ENCODE measurements at regions not wholly inside any gene's neighbourhood (a gene's known extent, or its start where the extent isn't known, plus 50 kb on each side); places are given as distances from the start of the nearest gene placed in this dataset.

- DNase-seq: no peak
Observed at GRCh38 chr7:1361016-1361755, 98.1 kb downstream of the MICALL2 start.

GRCh38 chr7:1361756-1362125 is 97.5 kb downstream of the MICALL2 start:
- no peak for DNase-seq

DNA sequence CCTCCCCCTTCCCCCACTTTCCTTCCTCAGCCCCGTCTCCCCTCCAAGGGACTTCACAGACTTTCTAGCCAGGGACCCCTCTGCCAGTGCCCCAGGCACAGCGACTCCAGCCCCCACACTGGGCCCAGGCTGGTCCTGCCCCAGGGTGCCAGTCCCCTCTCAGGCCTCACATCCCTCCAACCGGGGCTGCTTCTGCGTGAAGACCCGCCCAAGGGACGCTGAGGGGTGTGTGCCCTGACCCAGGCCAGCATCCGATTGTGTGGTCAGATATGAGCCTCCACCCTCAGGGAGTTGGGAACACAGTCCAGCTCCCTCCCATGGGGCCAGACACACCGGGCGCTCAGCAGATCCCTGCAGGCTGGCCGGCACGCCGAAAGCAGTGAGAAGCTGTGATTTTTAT is 97.0 kb downstream of the MICALL2 start:
- DNase-seq: no peak

GRCh38 chr7:1364068-1364905 is 95.0 kb downstream of the MICALL2 start:
- no peak for DNase-seq

GRCh38 chr7:1364906-1365570 is 94.2 kb downstream of the MICALL2 start:
- no peak for DNase-seq

- DNase-seq: no peak
Observed at GRCh38 chr7:1365846-1366245, 93.4 kb downstream of the MICALL2 start.

- DNase-seq: no peak
Observed at GRCh38 chr7:1366801-1367405, 92.4 kb downstream of the MICALL2 start.

- DNase-seq: no peak
Observed at GRCh38 chr7:1367501-1368183, 91.6 kb downstream of the MICALL2 start.

- no peak for DNase-seq
Observed at GRCh38 chr7:1368184-1368681, 91.0 kb downstream of the MICALL2 start.

DNA sequence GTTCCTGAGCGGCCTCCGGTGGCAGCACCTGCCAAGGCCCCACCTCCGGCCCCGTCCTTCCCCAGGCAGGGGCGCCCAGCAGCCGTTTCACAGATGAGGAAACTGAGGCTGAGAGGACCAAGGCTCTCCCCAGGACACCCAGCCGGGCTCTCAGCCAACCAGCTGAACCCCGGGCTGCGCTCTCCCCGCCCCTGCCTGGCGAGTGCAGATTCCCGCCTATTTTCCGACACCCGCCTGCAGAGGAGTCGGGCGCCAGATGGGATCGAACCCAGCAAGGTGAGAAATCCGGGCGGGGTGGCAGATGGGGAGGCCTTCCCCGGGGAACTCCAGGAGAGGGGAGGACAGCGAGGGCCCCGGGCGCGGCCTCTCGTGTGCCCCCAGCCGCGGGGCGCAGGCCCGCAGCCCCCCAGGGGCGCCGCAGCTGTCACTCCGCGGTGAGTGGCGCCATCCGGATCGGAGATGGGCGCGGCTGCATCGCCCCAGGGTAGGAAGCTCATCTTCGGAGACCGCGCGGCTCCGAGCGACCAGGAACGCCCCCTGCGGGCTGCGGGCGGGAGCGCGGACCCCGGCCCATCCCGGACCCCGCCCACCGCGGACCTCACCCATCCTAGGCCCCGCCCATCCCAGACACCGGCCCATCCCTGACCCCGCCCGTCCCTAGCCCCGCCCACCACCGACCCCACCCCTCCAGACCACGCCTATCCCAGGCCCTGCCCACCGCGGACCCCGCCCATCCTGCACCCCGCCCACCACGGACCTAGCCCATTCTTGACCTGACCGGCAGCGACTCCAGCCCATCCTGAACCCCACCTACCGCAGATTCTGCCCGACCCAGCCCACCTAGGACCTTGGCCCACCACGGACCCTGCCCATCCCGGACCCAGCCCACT is 90.3 kb downstream of the MICALL2 start:
- peak; percentile 64 for DNase-seq

DNA sequence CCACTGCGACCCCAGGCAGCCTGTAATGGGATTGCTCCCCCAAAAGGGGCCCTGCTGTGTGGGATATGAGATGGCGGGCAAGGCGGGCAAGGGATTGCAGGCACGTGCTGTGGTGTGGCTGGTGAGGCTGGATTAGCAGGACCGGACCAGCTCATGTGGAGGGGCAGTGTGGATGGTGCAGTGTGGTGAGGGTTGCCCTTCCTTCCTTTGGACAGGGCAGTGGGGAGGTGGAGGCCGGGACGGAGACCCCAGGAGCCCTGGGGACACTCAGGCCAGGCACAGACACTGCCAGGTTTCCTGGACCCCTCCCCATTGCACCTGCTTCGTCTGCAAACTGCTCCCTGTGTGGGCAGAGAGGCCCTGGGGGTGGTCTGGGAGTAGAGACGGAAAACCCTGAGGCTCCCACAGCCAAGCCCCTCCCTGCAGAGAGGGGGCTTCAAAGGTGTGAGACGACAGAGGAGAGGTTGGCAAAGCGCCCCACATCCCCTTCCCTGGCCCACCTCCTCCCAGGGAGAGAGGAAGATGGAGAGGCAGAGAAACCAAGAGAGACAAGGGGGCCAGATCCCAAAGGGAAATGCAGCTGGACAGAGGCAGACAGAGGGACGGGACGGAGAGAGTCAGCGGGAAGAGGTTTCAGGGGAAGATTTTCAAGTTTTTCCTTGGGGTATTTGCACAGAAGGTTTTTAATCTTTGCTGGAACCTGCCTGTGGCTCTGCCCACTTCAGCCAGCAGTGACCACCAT is 89.2 kb downstream of the MICALL2 start:
- DNase-seq: no peak

DNA sequence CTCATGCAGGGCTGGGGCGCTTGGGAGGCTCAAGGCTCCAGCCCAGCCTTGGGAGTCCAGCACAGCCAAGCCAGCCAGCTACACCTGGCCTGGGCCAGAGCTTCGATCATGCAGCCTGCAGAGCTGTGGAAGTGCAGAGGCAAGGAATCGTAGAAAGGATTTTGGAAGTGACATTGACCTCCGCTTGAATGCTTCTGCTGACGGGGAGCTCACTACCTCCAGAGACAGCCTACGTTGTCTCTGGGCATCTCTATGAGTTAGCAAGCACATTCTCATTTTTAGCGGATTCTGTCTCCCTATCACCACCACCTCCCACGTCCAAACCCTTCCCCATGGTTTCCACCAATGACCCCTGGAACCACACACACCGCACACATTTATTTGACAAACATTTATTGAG is 88.5 kb downstream of the MICALL2 start:
- no peak for DNase-seq

- no peak for DNase-seq
Observed at GRCh38 chr7:1372063-1372462, 87.2 kb downstream of the MICALL2 start.

DNA sequence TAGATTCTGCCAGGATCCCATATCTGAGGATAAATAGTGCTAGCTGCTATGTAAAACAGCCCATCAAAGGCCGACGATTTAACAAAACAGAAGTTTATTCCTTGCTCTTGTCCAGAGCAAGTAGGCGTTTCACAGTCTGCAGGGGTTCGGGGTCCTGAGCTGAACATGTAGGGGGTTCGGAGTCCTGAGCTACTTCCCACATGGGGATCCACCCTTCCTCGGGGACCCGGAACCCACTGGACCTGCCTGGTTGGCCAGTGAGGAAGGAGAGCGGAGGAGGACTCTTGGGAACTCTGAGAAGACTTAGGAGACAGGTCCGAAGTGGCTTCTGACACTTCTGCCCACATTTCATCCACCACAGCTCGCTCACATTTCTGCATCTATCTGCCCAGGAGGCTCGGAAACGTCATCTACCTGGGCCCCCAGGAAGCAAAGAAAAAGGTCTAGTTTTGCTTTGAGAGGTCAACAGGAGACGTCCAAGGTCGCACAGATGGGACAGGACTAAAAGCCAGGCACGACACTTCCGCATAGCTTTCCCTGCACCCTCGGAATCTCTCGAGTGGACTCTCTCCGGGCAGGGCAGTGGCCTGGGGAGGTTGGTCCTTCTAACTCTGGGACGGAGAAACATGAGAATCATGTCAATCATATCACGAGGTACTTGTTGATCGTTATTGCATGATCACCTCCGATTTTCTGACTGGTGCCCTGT is 86.4 kb downstream of the MICALL2 start:
- no peak for DNase-seq

DNA sequence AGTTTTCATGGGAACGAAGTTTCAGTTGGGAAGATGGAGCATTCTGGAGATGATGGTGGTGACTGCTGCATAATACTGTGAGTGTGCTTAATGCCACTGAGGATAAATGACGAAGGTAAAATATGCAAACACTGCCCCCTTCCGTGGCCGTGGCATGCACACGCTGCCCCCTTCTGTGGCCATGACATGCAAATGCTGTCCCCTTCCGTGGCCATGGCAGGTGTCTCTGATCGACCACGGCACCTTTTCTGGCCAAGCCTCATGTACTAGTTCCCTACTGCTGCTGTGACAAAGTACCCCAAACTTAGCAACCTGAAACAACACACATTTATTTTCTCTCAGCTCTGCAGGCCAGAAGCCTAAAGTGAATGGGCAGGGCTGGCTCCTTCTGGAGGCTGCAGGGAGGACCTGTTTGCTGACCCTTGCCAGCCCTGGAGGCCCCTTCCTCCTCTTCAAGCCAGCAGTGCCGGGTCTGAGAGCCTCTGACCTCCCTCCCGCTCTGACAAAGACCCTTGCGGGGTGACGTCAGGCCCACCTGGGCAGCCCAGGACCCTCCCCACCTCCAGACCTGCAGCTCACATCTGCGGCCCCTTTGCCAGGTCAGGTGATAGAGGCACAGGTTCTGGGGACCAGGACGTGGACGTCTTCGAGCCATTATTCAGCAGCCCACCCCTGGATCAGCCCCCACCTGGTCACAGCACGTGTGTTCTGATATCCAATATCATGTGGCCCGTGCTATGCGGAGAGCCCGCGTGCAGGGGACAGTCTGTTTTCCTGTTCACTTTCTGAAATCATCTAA is 82.0 kb downstream of the MICALL2 start:
- no peak for DNase-seq

DNA sequence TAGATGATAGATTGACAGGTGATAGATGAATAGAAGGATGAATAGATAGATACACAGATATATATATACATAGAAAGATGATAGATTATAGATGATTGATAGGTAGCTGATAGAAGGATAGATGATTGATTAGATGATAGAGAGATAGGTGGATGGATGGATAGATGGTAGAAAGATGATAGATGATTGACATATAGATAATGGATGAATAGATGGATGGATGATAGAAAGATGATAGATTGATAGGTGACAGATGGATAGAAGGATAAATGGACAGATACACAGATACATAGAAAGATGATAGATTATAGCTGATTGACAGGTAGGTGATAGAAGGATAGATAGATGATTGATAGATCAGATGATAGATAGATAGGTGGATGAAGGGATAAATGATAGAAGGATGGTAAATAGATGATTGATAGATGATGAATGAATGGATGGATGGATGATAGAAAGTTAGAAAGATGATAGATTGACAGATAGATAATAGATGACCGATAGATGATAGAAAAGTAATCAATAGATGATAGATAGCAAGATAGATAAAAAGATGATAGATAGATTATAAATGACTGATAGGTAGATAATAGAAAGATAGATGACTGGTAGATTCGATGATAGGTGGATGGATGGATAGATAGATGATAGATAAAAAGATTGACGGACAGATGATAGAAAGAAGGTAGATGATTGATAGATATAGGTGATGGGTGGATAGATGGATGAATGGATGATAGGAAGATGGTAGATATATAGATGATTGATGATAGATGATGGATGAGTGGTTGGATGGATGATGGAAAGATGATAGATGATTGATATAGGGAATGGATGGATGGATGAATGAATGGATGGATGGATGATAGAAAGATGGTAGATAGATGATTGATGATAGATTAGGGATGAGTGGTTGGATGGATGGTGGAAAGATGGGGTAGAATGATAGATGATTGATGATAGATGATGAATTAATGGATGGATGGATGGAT is 80.4 kb downstream of the MICALL2 start:
- no peak for DNase-seq

GRCh38 chr7:1380231-1380815 is 78.9 kb downstream of the MICALL2 start:
- DNase-seq: no peak

Data from NCI-H1105 treated with DMSO at 0.1 percent for 48 hours (cell line).